Skeletal muscle tissue (tissue), 3 donors: ENCODE measurements at regions not wholly inside any gene's neighbourhood (a gene's known extent, or its start where the extent isn't known, plus 50 kb on each side); places are given as distances from the start of the nearest gene placed in this dataset.

Source experiments
- H3K27ac ChIP-seq: one replicate; pipeline ENCODE4 v1.7.0; 2013; ENCODE audit warnings: mild to moderate bottlenecking, low read depth, low read length, inconsistent platforms
- H3K27me3 ChIP-seq, 3 donors: one replicate each; pipeline ENCODE4 v1.7.0; 2013; ENCODE audit warnings: low read length in 3 of 3; ENCODE audit not compliant: control insufficient read depth in 3 of 3, insufficient read depth in 3 of 3
- H3K36me3 ChIP-seq, 3 donors: one replicate each; pipeline ENCODE4 v1.7.0; 2013; ENCODE audit warnings: low read length in 3 of 3; ENCODE audit not compliant: control insufficient read depth in 3 of 3, insufficient read depth in 3 of 3
- H3K4me1 ChIP-seq, 3 donors: one replicate each; pipeline ENCODE4 v1.7.0; 2013; ENCODE audit warnings: low read length in 3 of 3, mild to moderate bottlenecking in 3 of 3; ENCODE audit not compliant: control insufficient read depth in 3 of 3, insufficient read depth in 3 of 3
- H3K4me3 ChIP-seq, 3 donors: one replicate each; pipeline ENCODE4 v1.7.0; 2013; ENCODE audit warnings: low read length in 3 of 3
- H3K9ac ChIP-seq, 3 donors: one replicate each; pipeline ENCODE4 v1.7.0; 2013; ENCODE audit warnings: low read length in 3 of 3, mild to moderate bottlenecking in 3 of 3, moderate library complexity in 2 of 3, low read depth in 1 of 3
- H3K9me3 ChIP-seq, 3 donors: one replicate each; pipeline ENCODE4 v1.7.0; 2013; ENCODE audit warnings: low read length in 3 of 3; ENCODE audit not compliant: control insufficient read depth in 3 of 3
- donor health status: Osteomylitis.

GRCh38 chr4:85398276-85398675 is 76.7 kb upstream of the ARHGAP24 start:
- no peak overlapping the region for H3K4me3 ChIP-seq
- H3K9me3 ChIP-seq = no peaks in the 10 kb centered on the region
- no peaks in the 10 kb centered on the region for H3K27me3 ChIP-seq
- H3K27ac ChIP-seq = no peak overlapping the region
- no peaks in the 10 kb centered on the region for H3K4me1 ChIP-seq
- H3K9ac ChIP-seq = no peak overlapping the region
- H3K36me3 ChIP-seq = no peaks in the 10 kb centered on the region

GRCh38 chr4:85399270-85399669 is 75.7 kb upstream of the ARHGAP24 start:
- no peaks in the 10 kb centered on the region for H3K36me3 ChIP-seq
- no peak overlapping the region for H3K9ac ChIP-seq
- H3K27me3 ChIP-seq = no peaks in the 10 kb centered on the region
- H3K9me3 ChIP-seq = no peaks in the 10 kb centered on the region
- no peak overlapping the region for H3K4me3 ChIP-seq
- no peaks in the 10 kb centered on the region for H3K4me1 ChIP-seq
- H3K27ac ChIP-seq = no peak overlapping the region

GRCh38 chr4:85402371-85402770 is 72.6 kb upstream of the ARHGAP24 start:
- H3K4me3 ChIP-seq = no peak overlapping the region
- H3K27ac ChIP-seq = no peak overlapping the region
- H3K36me3 ChIP-seq = no peaks in the 10 kb centered on the region
- H3K9ac ChIP-seq = no peak overlapping the region
- no peaks in the 10 kb centered on the region for H3K9me3 ChIP-seq
- H3K27me3 ChIP-seq = no peaks in the 10 kb centered on the region
- H3K4me1 ChIP-seq = no peaks in the 10 kb centered on the region

GRCh38 chr4:85406185-85406584 is 68.8 kb upstream of the ARHGAP24 start:
- H3K4me1 ChIP-seq = no peaks in the 10 kb centered on the region
- H3K9ac ChIP-seq = no peak overlapping the region
- H3K9me3 ChIP-seq = no peaks in the 10 kb centered on the region
- no peaks in the 10 kb centered on the region for H3K27me3 ChIP-seq
- H3K4me3 ChIP-seq = no peak overlapping the region
- H3K36me3 ChIP-seq = no peaks in the 10 kb centered on the region
- no peak overlapping the region for H3K27ac ChIP-seq

- Histone ChIP-seq H3K4me1 (no peaks in the 10 kb centered on the region), H3K9ac (no peak overlapping the region), H3K9me3 (no peaks in the 10 kb centered on the region), H3K27ac (no peak overlapping the region), H3K36me3 (no peaks in the 10 kb centered on the region), H3K4me3 (no peak overlapping the region), H3K27me3 (no peaks in the 10 kb centered on the region)
Measured at GRCh38 chr4:85407546-85407945, 67.4 kb upstream of the ARHGAP24 start.

- no peak overlapping the region for H3K9ac ChIP-seq
- H3K4me3 ChIP-seq = no peak overlapping the region
- no peaks in the 10 kb centered on the region for H3K36me3 ChIP-seq
- no peaks in the 10 kb centered on the region for H3K9me3 ChIP-seq
- no peaks in the 10 kb centered on the region for H3K27me3 ChIP-seq
- H3K27ac ChIP-seq = no peak overlapping the region
- no peaks in the 10 kb centered on the region for H3K4me1 ChIP-seq
Measured at GRCh38 chr4:85408301-85408700, 66.6 kb upstream of the ARHGAP24 start.

- Histone ChIP-seq H3K9ac (no peak overlapping the region), H3K4me3 (no peak overlapping the region), H3K27ac (no peak overlapping the region), H3K9me3 (no peaks in the 10 kb centered on the region), H3K36me3 (no peaks in the 10 kb centered on the region), H3K4me1 (no peaks in the 10 kb centered on the region), H3K27me3 (no peaks in the 10 kb centered on the region)
Measured at GRCh38 chr4:85409251-85409650, 65.7 kb upstream of the ARHGAP24 start.

- Histone ChIP-seq H3K27ac (no peak overlapping the region), H3K9me3 (no peaks in the 10 kb centered on the region), H3K36me3 (no peaks in the 10 kb centered on the region), H3K4me1 (no peaks in the 10 kb centered on the region), H3K4me3 (no peak overlapping the region), H3K27me3 (no peaks in the 10 kb centered on the region), H3K9ac (no peak overlapping the region)
Measured at GRCh38 chr4:85411386-85411785, 63.6 kb upstream of the ARHGAP24 start.

GRCh38 chr4:85414972-85415371 is 60.0 kb upstream of the ARHGAP24 start:
- Histone ChIP-seq H3K4me3 (no peak overlapping the region), H3K27ac (no peak overlapping the region), H3K36me3 (no peaks in the 10 kb centered on the region), H3K9ac (no peak overlapping the region), H3K9me3 (no peaks in the 10 kb centered on the region), H3K4me1 (no peaks in the 10 kb centered on the region), H3K27me3 (no peaks in the 10 kb centered on the region)

GRCh38 chr4:85416094-85416493 is 58.9 kb upstream of the ARHGAP24 start:
- Histone ChIP-seq H3K4me3 (no peak overlapping the region), H3K27ac (no peak overlapping the region), H3K27me3 (no peaks in the 10 kb centered on the region), H3K36me3 (no peaks in the 10 kb centered on the region), H3K4me1 (no peaks in the 10 kb centered on the region), H3K9ac (no peak overlapping the region), H3K9me3 (no peaks in the 10 kb centered on the region)

GRCh38 chr4:85419103-85419502 is 55.8 kb upstream of the ARHGAP24 start:
- Histone ChIP-seq H3K27me3 (no peaks in the 10 kb centered on the region), H3K36me3 (no peaks in the 10 kb centered on the region), H3K4me3 (no peak overlapping the region), H3K4me1 (peaks cover 0 to 2% (median 0%) of the 10 kb centered on the region in 3 donors), H3K9ac (no peak overlapping the region), H3K27ac (no peak overlapping the region), H3K9me3 (no peaks in the 10 kb centered on the region)
